GM13976 (cell line): ENCODE measurements at regions not wholly inside any gene's neighbourhood (a gene's known extent, or its start where the extent isn't known, plus 50 kb on each side); places are given as distances from the start of the nearest gene placed in this dataset.
A peak's percentile ranks its signal among the peaks of the same experiment; 100 is the strongest.

Source experiments
- DNase-seq: peaks from one replicate; pipeline ENCODE4 v3.0.0; 2012; ENCODE audit warnings: low spot score
- in situ Hi-C: fragments of 300-500 bp; cut with MboI; formaldehyde crosslinking; loops from one replicate; pipeline ENCODE4 v1.12.0; 2022; ENCODE audit warnings: low sequenced_read_pairs, mixed read lengths, inconsistent platforms; ENCODE audit not compliant: unreplicated experiment
- TF ChIP-seq, protein P1 (sequence below): IDR thresholded peaks from 2 replicates; pipeline ENCODE4 v1.5.1; 2012; ENCODE audit warnings: borderline replicate concordance, mild to moderate bottlenecking; ENCODE audit not compliant: insufficient read depth; ENCODE audit errors: extremely low read depth, missing control alignments, control extremely low read depth

DNA sequence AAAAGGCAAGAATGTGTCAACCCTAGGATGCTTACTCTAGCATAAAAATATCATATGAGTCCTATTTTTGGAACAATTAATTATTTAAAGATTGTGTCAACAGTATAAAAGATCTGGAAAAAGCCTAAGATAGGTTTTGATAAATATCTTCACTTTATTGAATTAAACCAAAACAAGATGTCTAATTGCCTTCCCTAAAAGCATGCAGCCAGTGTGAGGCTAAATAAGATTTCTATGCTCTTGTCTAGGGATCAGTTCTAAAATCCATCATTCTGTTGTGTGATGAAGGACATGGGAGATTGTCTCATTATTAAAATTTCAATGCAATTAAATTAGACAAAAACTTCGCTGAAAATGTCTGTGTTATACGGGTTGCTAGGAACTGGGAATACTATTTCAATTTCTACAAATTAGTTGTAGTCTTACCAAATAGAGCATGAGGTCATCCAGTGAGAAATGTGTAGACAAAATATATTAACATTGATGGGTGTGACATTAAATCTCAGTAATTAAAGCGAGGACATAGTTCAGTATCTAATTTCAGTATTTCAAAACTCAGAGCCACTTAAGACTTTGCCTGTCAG, 535.6 kb upstream of the FSIP2 start:
- TF ChIP-seq, protein P1, sequence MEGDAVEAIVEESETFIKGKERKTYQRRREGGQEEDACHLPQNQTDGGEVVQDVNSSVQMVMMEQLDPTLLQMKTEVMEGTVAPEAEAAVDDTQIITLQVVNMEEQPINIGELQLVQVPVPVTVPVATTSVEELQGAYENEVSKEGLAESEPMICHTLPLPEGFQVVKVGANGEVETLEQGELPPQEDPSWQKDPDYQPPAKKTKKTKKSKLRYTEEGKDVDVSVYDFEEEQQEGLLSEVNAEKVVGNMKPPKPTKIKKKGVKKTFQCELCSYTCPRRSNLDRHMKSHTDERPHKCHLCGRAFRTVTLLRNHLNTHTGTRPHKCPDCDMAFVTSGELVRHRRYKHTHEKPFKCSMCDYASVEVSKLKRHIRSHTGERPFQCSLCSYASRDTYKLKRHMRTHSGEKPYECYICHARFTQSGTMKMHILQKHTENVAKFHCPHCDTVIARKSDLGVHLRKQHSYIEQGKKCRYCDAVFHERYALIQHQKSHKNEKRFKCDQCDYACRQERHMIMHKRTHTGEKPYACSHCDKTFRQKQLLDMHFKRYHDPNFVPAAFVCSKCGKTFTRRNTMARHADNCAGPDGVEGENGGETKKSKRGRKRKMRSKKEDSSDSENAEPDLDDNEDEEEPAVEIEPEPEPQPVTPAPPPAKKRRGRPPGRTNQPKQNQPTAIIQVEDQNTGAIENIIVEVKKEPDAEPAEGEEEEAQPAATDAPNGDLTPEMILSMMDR, result no peak
- DNase-seq, result no peak
- in situ Hi-C loops, result no loop called here

DNA sequence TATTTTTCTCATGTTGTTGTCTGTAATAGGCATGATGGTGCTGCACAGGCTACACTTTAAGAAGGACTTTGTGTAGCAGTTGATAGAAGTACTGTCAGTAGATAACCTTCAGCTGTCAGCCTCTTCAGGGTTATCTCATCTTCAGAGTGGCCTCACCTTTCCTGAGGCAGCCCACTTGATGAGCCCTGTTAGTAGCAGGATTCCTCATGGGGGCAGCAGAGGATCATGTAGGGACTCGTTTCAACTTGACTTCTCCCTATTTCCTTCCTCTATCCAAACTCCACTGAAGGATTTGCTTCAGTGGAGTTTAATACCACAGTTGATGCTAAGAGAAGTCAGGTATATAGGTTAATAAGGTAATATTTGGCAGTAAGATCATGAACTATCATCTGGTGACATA, 530.3 kb upstream of the FSIP2 start:
- TF ChIP-seq, protein P1, result peak; percentile 4
- no peak for DNase-seq
- in situ Hi-C loops, result no loop called here

DNA sequence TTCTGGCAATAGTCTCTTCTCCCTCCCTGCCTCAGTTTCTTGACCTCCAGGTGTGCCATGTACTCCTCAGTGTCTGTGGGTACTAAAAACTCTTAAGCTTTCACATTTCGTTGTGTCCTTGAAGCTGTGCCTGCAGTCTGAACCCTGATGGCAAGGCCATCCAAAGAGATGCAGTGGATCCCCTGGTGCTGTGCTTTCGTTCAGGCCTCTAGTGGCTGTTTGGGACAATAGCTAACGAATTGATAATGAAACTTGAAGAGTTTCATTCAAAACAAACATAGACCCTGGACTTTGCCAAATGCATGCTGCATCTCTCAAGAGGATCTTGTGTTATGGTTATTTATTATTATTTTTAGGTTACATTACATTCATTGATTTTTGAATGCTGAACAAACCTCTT, 523.1 kb upstream of the FSIP2 start:
- DNase-seq, result no peak
- in situ Hi-C loops, result no loop called here
- TF ChIP-seq, protein P1, result no peak

DNA sequence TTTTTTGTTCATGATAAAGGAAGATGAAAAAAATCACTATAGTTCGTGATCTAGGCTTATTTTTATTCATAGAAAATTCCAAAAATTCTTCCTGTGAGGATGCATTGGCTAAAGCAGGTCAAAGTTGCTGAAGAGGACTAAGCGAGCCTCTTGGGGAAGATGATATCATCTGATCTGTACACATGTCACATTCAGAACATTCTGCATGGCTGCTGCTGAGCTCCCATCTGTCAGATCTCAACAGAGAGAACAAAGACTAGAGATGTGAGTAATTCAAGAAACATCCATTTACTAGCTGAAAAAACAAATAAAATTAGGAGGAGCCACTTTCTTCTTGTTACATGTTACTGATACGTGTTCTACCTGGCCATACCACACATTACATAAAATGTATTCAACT, 518.6 kb upstream of the FSIP2 start:
- in situ Hi-C loops, result no loop called here
- TF ChIP-seq, protein P1, result no peak
- no peak for DNase-seq

DNA sequence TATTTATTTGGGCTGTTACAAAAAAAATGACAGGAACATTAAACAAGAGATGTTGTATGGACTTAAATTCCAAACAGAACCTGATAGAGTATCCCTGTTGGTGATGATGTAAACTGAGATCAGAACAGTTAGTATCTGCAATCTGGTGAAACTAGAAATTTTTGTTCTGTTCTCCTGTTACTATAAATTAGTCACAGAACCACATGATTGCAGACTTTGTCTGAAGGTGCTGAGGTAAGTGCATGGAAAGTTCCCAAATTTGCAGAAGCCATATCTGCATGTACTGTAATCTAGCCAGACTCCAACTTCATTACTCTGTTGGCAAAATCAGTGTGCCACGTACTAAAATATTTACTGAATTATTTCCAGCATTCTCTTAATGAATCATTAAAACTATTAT, 516.3 kb upstream of the FSIP2 start:
- TF ChIP-seq, protein P1, result no peak

DNA sequence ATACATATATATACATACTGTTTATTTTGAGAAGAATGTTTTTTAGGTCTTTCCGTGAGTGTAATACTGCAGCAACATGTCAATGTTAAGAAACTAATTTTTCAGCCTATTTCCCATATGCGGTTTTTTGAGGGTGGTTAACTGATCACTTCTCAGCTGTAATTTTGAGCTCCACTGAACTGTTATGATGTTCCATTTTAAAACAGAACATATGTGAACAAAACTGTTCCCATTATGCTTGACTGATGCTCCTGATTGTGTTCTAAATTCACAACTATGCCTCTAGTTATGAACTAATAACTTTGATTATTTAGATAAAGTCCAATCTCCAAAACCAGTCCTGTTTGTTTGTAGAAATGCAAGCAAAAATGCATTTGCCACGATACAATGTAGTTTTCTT, 511.2 kb upstream of the FSIP2 start:
- in situ Hi-C loops, result no loop called here
- no peak for DNase-seq
- TF ChIP-seq, protein P1, result no peak

More for the DNA sequence above, 516.3 kb upstream of the FSIP2 start:
- in situ Hi-C loops, result no loop called here
- no peak for DNase-seq
